ENCODE measurements at regions not wholly inside any gene's neighbourhood (a gene's known extent, or its start where the extent isn't known, plus 50 kb on each side); places are given as distances from the start of the nearest gene placed in this dataset.

DNA sequence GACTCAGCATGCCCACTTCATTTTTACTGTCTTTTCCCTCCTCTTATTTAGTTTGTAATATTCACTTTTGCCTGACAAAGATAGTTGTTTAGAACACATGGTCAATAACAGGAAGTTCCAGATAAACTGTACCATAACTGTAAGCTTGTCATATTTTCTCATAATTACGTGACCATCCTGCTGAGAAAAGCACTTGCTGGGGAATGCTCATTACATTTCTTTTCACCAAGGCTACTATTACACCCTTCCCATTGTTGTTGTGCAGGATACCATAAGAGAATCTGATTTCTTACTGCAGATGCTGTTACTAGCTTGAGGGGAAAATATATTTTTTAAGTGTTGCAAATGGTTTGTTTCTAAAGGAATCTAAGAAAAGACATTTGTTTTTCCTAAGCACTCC is 111.7 kb upstream of the SLITRK6 start (continued):
- TF ChIP-seq MAX (IDR thresholded peaks at IDR 0.05), result no peak
- TF ChIP-seq EZH2phosphoT487 (IDR thresholded peaks at IDR 0.05; ENCODE audit: borderline replicate concordance), result no peak
- no peak for TF ChIP-seq ZNF274 (IDR thresholded peaks at IDR 0.05; ENCODE audit: low read depth, low read length)
- no peak for TF ChIP-seq YY1 (IDR thresholded peaks at IDR 0.05; ENCODE audit: extremely low read depth, insufficient replicate concordance, low read depth, low read length)
- TF ChIP-seq RAD21 (IDR thresholded peaks at IDR 0.05; ENCODE audit: low read depth), result no peak
- TF ChIP-seq ATF3 (IDR thresholded peaks at IDR 0.05), result no peak
- TF ChIP-seq SIN3A (IDR thresholded peaks at IDR 0.05; ENCODE audit: low read depth), result no peak
- TF ChIP-seq POLR2AphosphoS5 (IDR thresholded peaks at IDR 0.05; ENCODE audit: low read depth, low read length), result no peak

DNA sequence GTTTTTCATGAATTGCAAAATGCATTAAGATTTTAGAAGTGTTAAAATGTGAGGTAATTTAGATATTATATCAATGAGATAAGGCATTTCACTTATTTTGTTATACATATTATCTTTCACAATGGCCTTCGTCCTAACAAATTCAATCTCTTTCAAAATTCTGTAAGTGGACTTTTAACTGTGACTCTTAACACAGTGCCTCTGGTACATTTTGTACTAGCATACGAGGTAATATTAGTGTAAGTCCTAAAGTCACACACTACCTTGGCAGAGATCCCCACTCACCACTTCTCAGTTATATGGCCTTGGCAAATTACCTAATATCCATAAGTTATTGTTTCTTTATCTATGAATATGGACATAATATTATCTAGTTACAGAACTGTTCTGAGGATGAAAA is 101.3 kb upstream of the SLITRK6 start:
- no peaks in the 10 kb centered on the region for H3K36me3 ChIP-seq (ENCODE audit: control insufficient read depth in 1 of 2, insufficient read depth in 2 of 2, low read length in 2 of 2)
- H3K9me3 ChIP-seq (ENCODE audit: control insufficient read depth in 1 of 2, insufficient read depth in 1 of 2, low read depth in 1 of 2, low read length in 2 of 2), result no peaks in the 10 kb centered on the region
- ChIA-PET RAD21 (ENCODE audit: low non-redundant PET in 1 of 2, low total read pairs in 2 of 2, uncharacterized antibody in 2 of 2, unreplicated experiment in 2 of 2) (no interaction called here), POLR2A (no interaction called here), CTCF (no interaction called here)
- H3K4me1 ChIP-seq (ENCODE audit: control insufficient read depth in 1 of 2, insufficient read depth in 2 of 2, low read length in 2 of 2), result no peaks in the 10 kb centered on the region
- BruUV-seq (replicated peaks), result no TSS peak
- H3K9ac ChIP-seq (ENCODE audit: low read length), result no peak overlapping the region
- DNase-seq (ENCODE audit: low read depth, low spot score), result no peak
- H3K27ac ChIP-seq (ENCODE audit: low read depth, low read length), result no peak overlapping the region
- no peaks in the 10 kb centered on the region for H3K79me2 ChIP-seq (ENCODE audit: insufficient read depth, low read length)
- TF ChIP-seq ELF1 (IDR thresholded peaks at IDR 0.05; ENCODE audit: borderline replicate concordance, low read depth) (no peak), POLR2AphosphoS5 (IDR thresholded peaks at IDR 0.05; ENCODE audit: low read depth, low read length) (no peak), EZH2phosphoT487 (IDR thresholded peaks at IDR 0.05; ENCODE audit: borderline replicate concordance) (no peak), RAD21 (IDR thresholded peaks at IDR 0.05; ENCODE audit: low read depth) (no peak), TCF7L2 (IDR thresholded peaks at IDR 0.05; ENCODE audit: borderline replicate concordance, extremely low read depth, insufficient read depth, insufficient read length) (no peak), JUND (IDR thresholded peaks at IDR 0.05) (no peak), FOSL1 (IDR thresholded peaks at IDR 0.05; ENCODE audit: low read depth) (no peak), CBX3 (IDR thresholded peaks at IDR 0.05; ENCODE audit: low read depth) (no peak), MAX (IDR thresholded peaks at IDR 0.05) (no peak), SP1 (IDR thresholded peaks at IDR 0.05; ENCODE audit: low read depth) (no peak), ZNF274 (IDR thresholded peaks at IDR 0.05; ENCODE audit: low read depth, low read length) (no peak), SRF (IDR thresholded peaks at IDR 0.05; ENCODE audit: low read depth) (no peak), ATF3 (IDR thresholded peaks at IDR 0.05) (no peak)
- TF ChIP-seq, protein P1, sequence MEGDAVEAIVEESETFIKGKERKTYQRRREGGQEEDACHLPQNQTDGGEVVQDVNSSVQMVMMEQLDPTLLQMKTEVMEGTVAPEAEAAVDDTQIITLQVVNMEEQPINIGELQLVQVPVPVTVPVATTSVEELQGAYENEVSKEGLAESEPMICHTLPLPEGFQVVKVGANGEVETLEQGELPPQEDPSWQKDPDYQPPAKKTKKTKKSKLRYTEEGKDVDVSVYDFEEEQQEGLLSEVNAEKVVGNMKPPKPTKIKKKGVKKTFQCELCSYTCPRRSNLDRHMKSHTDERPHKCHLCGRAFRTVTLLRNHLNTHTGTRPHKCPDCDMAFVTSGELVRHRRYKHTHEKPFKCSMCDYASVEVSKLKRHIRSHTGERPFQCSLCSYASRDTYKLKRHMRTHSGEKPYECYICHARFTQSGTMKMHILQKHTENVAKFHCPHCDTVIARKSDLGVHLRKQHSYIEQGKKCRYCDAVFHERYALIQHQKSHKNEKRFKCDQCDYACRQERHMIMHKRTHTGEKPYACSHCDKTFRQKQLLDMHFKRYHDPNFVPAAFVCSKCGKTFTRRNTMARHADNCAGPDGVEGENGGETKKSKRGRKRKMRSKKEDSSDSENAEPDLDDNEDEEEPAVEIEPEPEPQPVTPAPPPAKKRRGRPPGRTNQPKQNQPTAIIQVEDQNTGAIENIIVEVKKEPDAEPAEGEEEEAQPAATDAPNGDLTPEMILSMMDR (IDR thresholded peaks at IDR 0.05 in 2 of 3, conservative IDR thresholded peaks at IDR 0.05 in 1 of 3; ENCODE audit: borderline replicate concordance in 1 of 3, insufficient read depth in 1 of 3, low read depth in 2 of 3, low read length in 2 of 3), result no peak
- TF ChIP-seq, protein P2, sequence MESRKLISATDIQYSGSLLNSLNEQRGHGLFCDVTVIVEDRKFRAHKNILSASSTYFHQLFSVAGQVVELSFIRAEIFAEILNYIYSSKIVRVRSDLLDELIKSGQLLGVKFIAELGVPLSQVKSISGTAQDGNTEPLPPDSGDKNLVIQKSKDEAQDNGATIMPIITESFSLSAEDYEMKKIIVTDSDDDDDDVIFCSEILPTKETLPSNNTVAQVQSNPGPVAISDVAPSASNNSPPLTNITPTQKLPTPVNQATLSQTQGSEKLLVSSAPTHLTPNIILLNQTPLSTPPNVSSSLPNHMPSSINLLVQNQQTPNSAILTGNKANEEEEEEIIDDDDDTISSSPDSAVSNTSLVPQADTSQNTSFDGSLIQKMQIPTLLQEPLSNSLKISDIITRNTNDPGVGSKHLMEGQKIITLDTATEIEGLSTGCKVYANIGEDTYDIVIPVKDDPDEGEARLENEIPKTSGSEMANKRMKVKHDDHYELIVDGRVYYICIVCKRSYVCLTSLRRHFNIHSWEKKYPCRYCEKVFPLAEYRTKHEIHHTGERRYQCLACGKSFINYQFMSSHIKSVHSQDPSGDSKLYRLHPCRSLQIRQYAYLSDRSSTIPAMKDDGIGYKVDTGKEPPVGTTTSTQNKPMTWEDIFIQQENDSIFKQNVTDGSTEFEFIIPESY (IDR thresholded peaks at IDR 0.05; ENCODE audit: extremely low read depth, insufficient replicate concordance, low read length), result no peak
- no peaks in the 10 kb centered on the region for H3K9me2 ChIP-seq (ENCODE audit: insufficient read depth)
- no peaks in the 10 kb centered on the region for H3K27me3 ChIP-seq (ENCODE audit: insufficient read depth, low read length)
- intact Hi-C loops (cut with micrococcal nuclease), result no loop called here
- H3K4me3 ChIP-seq (replicated peaks in 1 of 2; ENCODE audit: low read depth in 1 of 2, low read length in 2 of 2), result no peak overlapping the region
- no peak for ATAC-seq
- no peaks in the 10 kb centered on the region for H4K20me1 ChIP-seq (ENCODE audit: insufficient read depth)
- H2AFZ ChIP-seq (ENCODE audit: low read depth, low read length, poor library complexity, severe bottlenecking), result no peak overlapping the region
- no peak overlapping the region for H3K4me2 ChIP-seq (ENCODE audit: low read length)

Measured in HCT116 (cell line).